Neural crest cell (in vitro differentiated cells): ENCODE measurements at regions not wholly inside any gene's neighbourhood (a gene's known extent, or its start where the extent isn't known, plus 50 kb on each side); places are given as distances from the start of the nearest gene placed in this dataset.

ENCODE experiments used
- DNase-seq: peaks from one replicate; pipeline ENCODE4 v3.0.0; 2021; ENCODE audit warnings: low read depth, mixed read lengths, low spot score
- H3K27ac Mint-ChIP-seq: one replicate; pipeline ENCODE4 v1.8.0; 2021; ENCODE audit warnings: mild to moderate bottlenecking, mixed read lengths; ENCODE audit not compliant: unreplicated experiment
- H3K27me3 Mint-ChIP-seq: 2 replicates; pipeline ENCODE4 v1.8.0; 2021; ENCODE audit warnings: low read depth, mild to moderate bottlenecking, mixed read lengths
- H3K36me3 Mint-ChIP-seq: 2 replicates; pipeline ENCODE4 v1.8.0; 2021; ENCODE audit warnings: low read depth, mild to moderate bottlenecking, mixed read lengths
- H3K4me1 Mint-ChIP-seq: 2 replicates; pipeline ENCODE4 v1.8.0; 2021; ENCODE audit warnings: mixed read lengths
- H3K4me3 Mint-ChIP-seq: one replicate; pipeline ENCODE4 v1.8.0; 2021; ENCODE audit warnings: mild to moderate bottlenecking, mixed read lengths
- H3K9me3 Mint-ChIP-seq: 2 replicates; pipeline ENCODE4 v1.8.0; 2021; ENCODE audit warnings: mixed read lengths
- CTCF ChIP-seq: fragments of 200-600 bp; sonication (generic); conservative IDR thresholded peaks from 2 replicates; pipeline ENCODE4 v1.5.0; 2021; ENCODE audit warnings: antibody characterized with exemption, mild to moderate bottlenecking

- peaks cover 91% of the 10 kb centered on the region for H3K27me3 Mint-ChIP-seq
- H3K4me3 Mint-ChIP-seq: peak overlapping the region; percentile 93
- H3K36me3 Mint-ChIP-seq: no peaks in the 10 kb centered on the region
- H3K9me3 Mint-ChIP-seq: no peaks in the 10 kb centered on the region
- no peak overlapping the region for H3K27ac Mint-ChIP-seq
- DNase-seq: no peak
- peaks cover 23% of the 10 kb centered on the region for H3K4me1 Mint-ChIP-seq
- TF ChIP-seq CTCF: no peak
Observed at GRCh38 chr6:165986311-165986913, 181.2 kb downstream of the TBXT start.

- Mint-ChIP-seq H3K27me3 (peaks cover 85% of the 10 kb centered on the region), H3K4me1 (peaks cover 23% of the 10 kb centered on the region), H3K9me3 (no peaks in the 10 kb centered on the region), H3K27ac (no peak overlapping the region), H3K36me3 (no peaks in the 10 kb centered on the region), H3K4me3 (no peak overlapping the region)
- DNase-seq: no peak
- TF ChIP-seq CTCF: no peak
Observed at GRCh38 chr6:165985806-165986299, 181.8 kb downstream of the TBXT start.

GRCh38 chr6:165985281-165985805, 182.3 kb downstream of the TBXT start:
- no peaks in the 10 kb centered on the region for H3K36me3 Mint-ChIP-seq
- peaks cover 23% of the 10 kb centered on the region for H3K4me1 Mint-ChIP-seq
- no peak overlapping the region for H3K27ac Mint-ChIP-seq
- no peak for TF ChIP-seq CTCF
- peak overlapping the region; percentile 45 for H3K4me3 Mint-ChIP-seq
- peaks cover 84% of the 10 kb centered on the region for H3K27me3 Mint-ChIP-seq
- no peaks in the 10 kb centered on the region for H3K9me3 Mint-ChIP-seq
- DNase-seq: no peak

- DNase-seq: no peak
- Mint-ChIP-seq H3K4me1 (peaks cover 21% of the 10 kb centered on the region), H3K27me3 (peaks cover 79% of the 10 kb centered on the region), H3K36me3 (no peaks in the 10 kb centered on the region), H3K9me3 (no peaks in the 10 kb centered on the region), H3K27ac (no peak overlapping the region), H3K4me3 (no peak overlapping the region)
- TF ChIP-seq CTCF: no peak
Observed at GRCh38 chr6:165984729-165985275, 182.8 kb downstream of the TBXT start.

GRCh38 chr6:165983112-165984072, 184.3 kb downstream of the TBXT start:
- no peak overlapping the region for H3K4me3 Mint-ChIP-seq
- TF ChIP-seq CTCF: no peak
- DNase-seq: no peak
- no peaks in the 10 kb centered on the region for H3K9me3 Mint-ChIP-seq
- peaks cover 16% of the 10 kb centered on the region for H3K4me1 Mint-ChIP-seq
- H3K27me3 Mint-ChIP-seq: peaks cover 65% of the 10 kb centered on the region
- no peak overlapping the region for H3K27ac Mint-ChIP-seq
- no peaks in the 10 kb centered on the region for H3K36me3 Mint-ChIP-seq
